ENCODE measurements at regions not wholly inside any gene's neighbourhood (a gene's known extent, or its start where the extent isn't known, plus 50 kb on each side); places are given as distances from the start of the nearest gene placed in this dataset.

GRCh38 chr2:156164091-156164720 is 168.3 kb downstream of the NR4A2 start:
- no peak for DNase-seq

DNA sequence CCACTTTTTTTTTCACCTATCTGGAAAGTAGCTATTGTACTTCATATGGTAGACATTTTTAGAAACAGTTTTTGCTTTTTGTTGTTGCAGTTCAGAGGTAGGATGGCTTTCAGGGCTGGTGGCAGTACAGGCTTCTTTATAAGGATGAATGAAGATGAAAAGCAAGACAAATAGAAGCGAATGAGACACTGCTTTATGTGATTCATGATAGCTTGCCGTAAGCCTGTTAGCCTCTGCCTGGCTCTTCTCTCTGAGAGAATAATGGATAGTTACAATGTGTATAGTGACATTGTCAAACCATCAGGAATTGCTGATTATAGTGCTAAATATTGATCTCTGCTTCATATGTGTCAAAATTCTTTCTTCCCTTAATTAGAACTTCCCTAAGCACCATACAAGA is 173.7 kb downstream of the NR4A2 start:
- DNase-seq = no peak

GRCh38 chr2:156157670-156158069 is 174.9 kb downstream of the NR4A2 start:
- no peak for DNase-seq

DNA sequence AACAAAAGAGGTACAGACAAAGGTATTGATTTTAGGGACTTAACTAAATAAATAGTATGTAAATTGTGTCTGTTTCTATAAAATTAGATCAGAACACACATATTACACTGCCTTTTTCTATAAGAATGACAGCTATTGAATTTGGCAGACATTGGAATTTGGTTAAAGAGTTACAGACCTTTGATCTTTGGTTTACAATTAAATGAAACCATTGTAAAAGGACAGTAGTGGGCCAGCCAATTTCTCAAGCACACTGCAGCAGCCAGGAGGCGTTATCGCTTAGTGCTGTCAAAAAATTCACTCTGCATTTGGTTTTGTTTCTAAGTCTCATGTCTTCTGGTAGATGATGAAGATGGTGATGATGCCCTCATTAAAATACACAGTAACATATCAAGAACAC is 175.9 kb downstream of the NR4A2 start:
- no peak for DNase-seq

DNA sequence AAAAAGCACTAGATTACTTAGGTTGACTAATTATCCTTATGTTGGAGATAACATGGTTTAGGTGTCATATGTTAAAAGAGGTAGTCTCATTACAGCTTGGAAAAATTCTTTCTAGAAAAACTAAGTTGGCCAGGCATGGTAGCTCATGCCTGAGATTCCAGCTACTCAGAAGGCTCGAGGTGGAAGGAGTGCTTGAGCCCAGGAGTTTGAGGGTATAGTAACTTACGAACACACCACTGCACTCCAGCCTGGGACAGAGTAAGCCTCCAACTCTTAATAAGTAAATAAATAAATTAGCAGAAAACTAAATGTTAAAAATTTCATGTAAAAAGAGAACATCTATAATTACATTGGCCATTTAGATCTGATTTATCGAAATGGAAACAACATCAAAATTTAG is 177.2 kb downstream of the NR4A2 start:
- DNase-seq = no peak

GRCh38 chr2:156151351-156151750 is 181.2 kb downstream of the NR4A2 start:
- no peak for DNase-seq

- no peak for DNase-seq
Measured at GRCh38 chr2:156147594-156148330, 184.8 kb downstream of the NR4A2 start.

- DNase-seq = no peak
Measured at GRCh38 chr2:156145976-156146375, 186.5 kb downstream of the NR4A2 start.

- DNase-seq = no peak
Measured at GRCh38 chr2:156145469-156145868, 187.1 kb downstream of the NR4A2 start.

DNA sequence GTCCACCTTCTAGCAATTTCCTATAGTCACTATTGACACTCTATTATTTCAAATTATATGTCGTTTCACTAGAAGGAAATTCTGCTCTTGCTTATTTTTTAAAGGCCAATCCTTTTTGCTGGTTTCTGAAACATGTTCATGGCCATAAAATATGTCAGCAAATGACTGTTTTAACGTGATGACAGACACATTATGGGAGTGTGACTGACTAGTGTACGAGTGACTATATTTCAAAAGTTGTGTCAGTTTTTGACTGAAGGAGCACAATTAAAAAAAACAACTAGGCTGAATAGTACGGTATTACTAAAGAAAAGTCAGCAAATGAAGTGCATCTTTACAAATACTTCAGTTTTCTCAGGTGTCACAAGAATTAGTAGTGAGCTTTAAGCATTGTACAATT is 196.0 kb downstream of the NR4A2 start:
- DNase-seq = no peak

GRCh38 chr2:156134887-156135286 is 197.6 kb downstream of the NR4A2 start:
- no peak for DNase-seq

DNA sequence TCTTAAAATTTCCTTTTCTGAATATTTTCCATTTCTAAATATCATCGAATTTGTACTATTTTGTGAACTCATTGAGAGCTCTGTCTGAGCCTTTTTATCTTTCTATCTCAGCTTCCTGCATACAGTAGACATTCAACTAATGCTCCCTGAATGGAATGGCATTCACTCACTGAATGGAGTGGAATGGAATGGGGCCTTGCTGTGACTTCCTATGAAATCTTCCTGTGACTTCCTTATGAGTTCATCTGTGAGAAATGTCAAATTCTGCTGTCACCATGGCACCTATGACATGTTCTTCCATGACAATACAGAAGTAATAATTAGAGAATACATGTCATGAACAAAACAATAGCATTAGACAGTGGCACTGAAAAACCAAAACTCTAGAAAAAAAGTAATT is 199.6 kb downstream of the NR4A2 start:
- no peak for DNase-seq

- DNase-seq = no peak
Measured at GRCh38 chr2:156132130-156132529, 200.4 kb downstream of the NR4A2 start.

GRCh38 chr2:156129227-156129626 is 203.3 kb downstream of the NR4A2 start:
- DNase-seq = no peak

DNA sequence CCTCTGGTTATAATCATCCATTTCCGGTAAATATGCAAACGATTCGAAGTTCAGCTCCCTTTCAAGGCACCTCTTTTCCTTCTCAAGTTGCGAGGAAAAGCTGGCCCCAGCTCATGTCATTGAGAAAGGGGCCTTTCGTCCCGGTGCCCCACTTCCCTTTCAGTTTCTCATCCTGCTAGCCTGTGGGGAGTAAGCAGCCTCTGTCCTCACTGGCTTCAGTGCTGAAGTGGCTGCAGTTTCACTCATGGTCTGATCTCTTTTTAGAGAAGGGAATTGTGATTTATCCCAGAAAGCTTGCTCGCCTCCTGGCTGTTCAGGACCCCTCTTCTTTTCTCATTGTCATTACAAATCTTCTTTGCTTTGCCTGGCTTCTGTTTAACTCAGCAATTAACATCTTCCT is 207.5 kb downstream of the NR4A2 start:
- DNase-seq = no peak

DNA sequence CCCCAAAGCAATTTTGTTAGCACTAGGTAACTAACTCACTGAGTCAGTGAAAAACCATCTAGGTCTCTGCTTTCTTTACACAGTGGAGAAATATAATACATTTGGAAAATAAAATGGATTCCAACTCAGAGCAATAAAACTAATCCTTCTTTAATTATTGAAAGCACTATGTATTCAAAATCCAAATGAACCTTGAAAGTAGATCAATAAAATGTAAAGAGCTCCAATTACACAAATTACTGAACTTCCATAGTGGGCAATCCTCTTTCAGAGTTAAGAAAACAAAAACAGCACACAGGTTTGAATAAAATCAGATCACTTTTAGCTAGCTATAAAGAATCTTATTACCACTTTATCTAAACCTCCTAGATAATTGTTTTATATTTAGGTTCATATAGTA is 208.1 kb downstream of the NR4A2 start:
- no peak for DNase-seq

DNA sequence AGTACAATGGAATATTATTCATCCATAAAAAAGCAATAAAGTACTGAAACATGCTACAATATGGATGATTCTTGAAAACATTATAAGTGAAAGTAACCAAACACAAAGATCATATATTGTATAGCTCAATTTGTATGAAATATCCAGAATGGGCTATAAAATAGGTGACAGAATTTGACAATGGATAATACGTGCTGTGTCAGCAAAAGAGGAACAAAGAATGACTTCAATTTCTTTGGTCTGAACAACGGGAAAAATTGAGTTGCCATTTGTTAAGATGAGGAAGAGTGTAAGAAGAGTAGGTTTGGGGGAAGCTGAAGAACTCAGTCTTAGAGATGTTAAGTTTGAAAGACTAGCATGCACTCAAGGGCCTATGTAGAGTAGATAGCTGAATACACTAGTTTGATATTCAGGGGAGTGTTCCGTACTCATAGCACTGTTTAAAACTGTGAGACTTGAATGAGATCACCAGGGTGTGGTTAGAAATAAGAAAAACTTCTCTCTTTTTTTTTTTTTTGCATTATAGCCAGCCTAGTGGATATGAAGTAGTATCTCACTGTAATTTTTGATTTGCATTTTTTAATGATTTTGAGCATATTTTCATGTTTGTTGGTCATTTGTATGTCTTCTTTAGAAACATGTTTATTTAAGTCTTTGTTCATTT is 213.6 kb downstream of the NR4A2 start:
- no peak for DNase-seq

DNA sequence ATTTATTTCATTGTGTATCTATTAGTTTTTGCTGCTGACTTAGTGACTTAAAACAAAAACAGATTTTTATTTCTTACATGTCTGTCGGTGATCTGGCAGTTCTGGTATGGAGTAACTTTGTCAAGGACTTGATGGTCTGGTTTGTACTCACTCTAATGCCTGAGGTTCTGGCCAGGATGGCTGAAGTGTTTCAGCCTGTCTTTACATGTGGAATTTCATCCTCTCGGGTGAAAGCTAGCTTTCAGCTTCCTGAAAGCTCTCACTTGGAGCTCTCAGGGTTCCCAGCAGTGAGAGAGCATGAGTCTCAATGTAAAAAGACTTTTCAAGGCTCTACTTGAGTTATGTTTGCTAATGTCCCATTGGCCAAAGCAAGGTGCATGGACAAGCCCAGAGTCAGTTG is 216.4 kb downstream of the NR4A2 start:
- DNase-seq = no peak

- no peak for DNase-seq
Measured at GRCh38 chr2:156115338-156115737, 217.2 kb downstream of the NR4A2 start.

DNA sequence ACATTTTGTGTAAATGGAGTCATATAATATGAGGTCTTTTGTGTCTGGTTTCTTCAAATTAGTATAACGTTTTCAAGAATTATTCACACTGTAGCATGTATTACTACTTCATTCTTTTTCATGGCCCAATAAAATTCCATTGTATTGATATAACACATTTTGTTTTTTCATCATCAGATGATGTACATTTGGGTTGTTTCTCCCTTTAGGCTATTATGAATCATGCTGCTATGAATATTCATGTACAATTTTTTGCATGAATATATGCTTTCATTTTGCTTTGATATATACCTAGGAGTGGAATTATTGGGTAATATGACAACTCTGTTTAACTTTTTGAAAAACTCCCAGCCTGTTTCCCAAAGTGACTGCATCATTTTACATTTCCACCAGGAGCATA is 220.2 kb downstream of the NR4A2 start:
- DNase-seq = no peak

DNA sequence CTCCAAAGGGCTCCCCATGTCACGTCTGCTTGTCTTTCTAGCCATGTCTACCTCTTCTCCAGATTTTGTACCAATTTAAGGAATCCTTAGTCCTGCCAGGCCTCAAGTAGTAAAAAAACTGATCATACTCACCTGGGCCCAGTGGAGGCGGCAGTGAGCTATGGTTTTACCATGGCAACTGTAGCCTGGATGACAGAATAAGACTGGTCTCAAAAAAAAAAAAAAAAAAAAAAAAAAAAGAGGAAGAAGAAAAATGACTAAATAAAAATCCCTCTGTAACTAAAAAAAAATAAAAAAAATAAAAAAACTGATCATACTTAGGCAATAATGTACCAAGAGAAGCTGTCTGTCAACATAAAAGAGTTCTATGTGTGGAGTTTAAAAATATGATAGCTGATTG is 221.6 kb downstream of the NR4A2 start:
- no peak for DNase-seq

GRCh38 chr2:156099382-156099781 is 233.1 kb downstream of the NR4A2 start:
- DNase-seq = no peak

- DNase-seq = no peak
Measured at GRCh38 chr2:156098506-156098905, 234.0 kb downstream of the NR4A2 start.

Measured in right lung (tissue), 2 donors.